Stomach (tissue), 4 donors: ENCODE measurements at regions not wholly inside any gene's neighbourhood (a gene's known extent, or its start where the extent isn't known, plus 50 kb on each side); places are given as distances from the start of the nearest gene placed in this dataset.

Experiments
- CTCF ChIP-seq, 7 experiments: fragments of 450-650 bp in 4 of 7; fragments of 200-600 bp in 3 of 7; sonication (generic) in 3 of 7; IDR thresholded peaks; one replicate each; pipeline ENCODE4 v1.5.1; 2016 to 2019; ENCODE audit warnings: antibody characterized with exemption in 7 of 7, control low read depth in 2 of 7, mild to moderate bottlenecking in 1 of 7
- POLR2A ChIP-seq, 4 donors: fragments of 450-650 bp; IDR thresholded peaks; one replicate each; pipeline ENCODE4 v1.6.1; 2016; ENCODE audit warnings: antibody characterized with exemption in 4 of 4, control low read depth in 2 of 4, mild to moderate bottlenecking in 1 of 4, moderate library complexity in 1 of 4

GRCh38 chr13:111865046-111865445, 201.9 kb upstream of the SOX1 start:
- no peak for TF ChIP-seq POLR2A (IDR thresholded peaks at IDR 0.05)
- TF ChIP-seq CTCF (IDR thresholded peaks at IDR 0.05), result no peak
